Nephron (organoid): ENCODE measurements at regions not wholly inside any gene's neighbourhood (a gene's known extent, or its start where the extent isn't known, plus 50 kb on each side); places are given as distances from the start of the nearest gene placed in this dataset.

ENCODE experiments used
- H3K27ac Mint-ChIP-seq, 3 experiments: 2 replicates each; pipeline ENCODE4 v1.8.0; 2020; ENCODE audit warnings: mixed read lengths in 3 of 3, mild to moderate bottlenecking in 2 of 3, moderate library complexity in 1 of 3
- H3K27me3 Mint-ChIP-seq: 2 replicates; pipeline ENCODE4 v1.8.0; 2021; ENCODE audit warnings: low read depth, mild to moderate bottlenecking, moderate library complexity, mixed read lengths
- H3K36me3 Mint-ChIP-seq: 2 replicates; pipeline ENCODE4 v1.8.0; 2020; ENCODE audit warnings: low read depth, mixed read lengths
- H3K4me1 Mint-ChIP-seq: 2 replicates; pipeline ENCODE4 v1.8.0; 2020; ENCODE audit warnings: mixed read lengths
- H3K4me3 Mint-ChIP-seq, 3 experiments: 2 replicates each; pipeline ENCODE4 v1.8.0; 2020; ENCODE audit warnings: mild to moderate bottlenecking in 3 of 3, mixed read lengths in 3 of 3, moderate library complexity in 2 of 3
- H3K9me3 Mint-ChIP-seq: 2 replicates; pipeline ENCODE4 v1.8.0; 2020; ENCODE audit warnings: mixed read lengths
- CTCF ChIP-seq, 3 experiments: fragments of 200-600 bp; sonication (generic); IDR thresholded peaks; one replicate each; pipeline ENCODE4 v1.5.0; 2021; ENCODE audit warnings: antibody characterized with exemption in 3 of 3; ENCODE audit not compliant: unreplicated experiment in 3 of 3

- Mint-ChIP-seq H3K4me3 (no peak overlapping the region), H3K27me3 (peaks cover 14% of the 10 kb centered on the region), H3K9me3 (peaks cover 2% of the 10 kb centered on the region), H3K4me1 (peaks cover 4% of the 10 kb centered on the region), H3K27ac (no peak overlapping the region), H3K36me3 (no peaks in the 10 kb centered on the region)
- TF ChIP-seq CTCF (IDR thresholded peaks at IDR 0.05; ENCODE audit: unreplicated experiment in 3 of 3) = no peak
These were observed 171.9 kb upstream of the CADPS start for GRCh38 chr3:63047068-63047467.

GRCh38 chr3:63048367-63049326, 173.4 kb upstream of the CADPS start:
- Mint-ChIP-seq H3K4me3 (no peak overlapping the region), H3K27me3 (peaks cover 5% of the 10 kb centered on the region), H3K27ac (no peak overlapping the region), H3K36me3 (no peaks in the 10 kb centered on the region), H3K4me1 (peaks cover 5% of the 10 kb centered on the region), H3K9me3 (peaks cover 5% of the 10 kb centered on the region)
- TF ChIP-seq CTCF (IDR thresholded peaks at IDR 0.05; ENCODE audit: unreplicated experiment in 3 of 3) = no peak

- H3K27ac Mint-ChIP-seq = no peak overlapping the region
- H3K36me3 Mint-ChIP-seq = no peaks in the 10 kb centered on the region
- H3K9me3 Mint-ChIP-seq = peaks cover 3% of the 10 kb centered on the region
- TF ChIP-seq CTCF (IDR thresholded peaks at IDR 0.05; ENCODE audit: unreplicated experiment in 3 of 3) = no peak
- H3K4me1 Mint-ChIP-seq = peaks cover 5% of the 10 kb centered on the region
- peaks cover 5% of the 10 kb centered on the region for H3K27me3 Mint-ChIP-seq
- no peak overlapping the region for H3K4me3 Mint-ChIP-seq
These were observed 175.4 kb upstream of the CADPS start for GRCh38 chr3:63050548-63051177.

DNA sequence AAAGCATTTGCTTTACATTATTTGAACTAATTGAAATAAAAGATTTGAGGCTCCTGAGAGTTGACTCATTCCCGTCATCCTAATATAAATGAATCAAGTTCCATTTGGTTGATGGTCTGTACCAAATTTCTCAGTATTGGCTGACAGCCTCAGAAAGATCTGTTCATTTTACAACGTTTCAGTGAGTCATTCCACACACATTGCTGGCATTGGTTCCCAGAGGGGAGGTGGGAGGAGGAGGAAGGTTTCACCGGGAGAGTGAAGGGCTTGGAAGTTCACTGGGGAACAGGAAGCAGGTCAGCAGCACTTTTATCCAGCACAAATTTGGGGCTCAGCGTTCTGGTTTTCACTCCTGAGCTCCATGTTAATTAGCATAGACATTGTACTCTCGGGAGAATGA, 176.7 kb upstream of the CADPS start:
- TF ChIP-seq CTCF (IDR thresholded peaks at IDR 0.05; ENCODE audit: unreplicated experiment in 3 of 3) = no peak
- Mint-ChIP-seq H3K4me3 (peak overlapping the region in 1 of 3 experiments; percentile 14), H3K27ac (peak overlapping the region in 1 of 3 experiments; percentile 15), H3K9me3 (peaks cover 3% of the 10 kb centered on the region), H3K27me3 (peaks cover 5% of the 10 kb centered on the region), H3K36me3 (no peaks in the 10 kb centered on the region), H3K4me1 (peaks cover 5% of the 10 kb centered on the region)

DNA sequence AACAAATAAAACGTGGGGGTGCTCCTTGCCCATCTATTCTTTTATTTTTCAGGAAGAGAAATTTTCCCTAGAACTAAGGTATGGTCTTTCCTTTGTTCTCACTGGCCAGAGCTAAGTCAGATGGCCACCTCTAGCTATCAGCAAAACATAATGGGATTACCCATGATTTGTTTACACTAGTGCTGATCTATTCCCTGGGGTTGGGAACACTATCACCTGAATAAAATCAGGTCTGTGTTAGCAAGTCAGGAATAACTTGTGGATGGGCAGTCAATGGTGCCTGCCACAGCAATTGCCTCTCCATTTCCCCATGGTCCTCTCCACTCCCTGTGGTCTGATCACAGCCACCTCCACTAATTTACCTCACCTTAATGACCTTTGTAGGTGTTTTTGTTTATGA, 181.7 kb upstream of the CADPS start:
- TF ChIP-seq CTCF (IDR thresholded peaks at IDR 0.05; ENCODE audit: unreplicated experiment in 3 of 3) = no peak
- H3K27ac Mint-ChIP-seq = no peak overlapping the region
- peaks cover 2% of the 10 kb centered on the region for H3K4me1 Mint-ChIP-seq
- no peaks in the 10 kb centered on the region for H3K27me3 Mint-ChIP-seq
- H3K36me3 Mint-ChIP-seq = no peaks in the 10 kb centered on the region
- H3K4me3 Mint-ChIP-seq = no peak overlapping the region
- H3K9me3 Mint-ChIP-seq = peaks cover 3% of the 10 kb centered on the region
